ENCODE measurements at regions not wholly inside any gene's neighbourhood (a gene's known extent, or its start where the extent isn't known, plus 50 kb on each side); places are given as distances from the start of the nearest gene placed in this dataset.

DNA sequence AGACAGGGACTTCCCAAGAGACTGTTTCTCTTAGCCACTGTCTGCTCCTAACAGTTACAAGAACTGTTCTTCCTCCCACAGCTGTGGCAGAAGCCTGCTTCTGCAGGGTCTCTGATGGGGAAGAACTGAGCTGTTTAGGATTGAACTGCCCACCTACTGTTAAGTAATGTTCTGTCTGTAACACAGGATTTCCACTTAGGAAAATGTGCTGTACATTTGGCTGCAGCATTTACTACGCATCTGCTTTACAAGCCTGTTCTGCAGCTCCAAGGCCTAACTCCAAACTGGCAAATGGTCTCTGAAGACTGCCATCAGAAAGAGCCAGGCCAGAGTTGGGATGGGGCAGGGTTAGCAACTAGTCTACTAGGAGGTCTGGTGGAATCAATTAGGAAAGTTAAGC is 87.8 kb upstream of the UPP2 start:
- Histone ChIP-seq H4K20me1 (no peaks in the 10 kb centered on the region), H3K4me2 (peak overlapping the region in 10 of 11 experiments; percentile 31 to 75 (median 46); a peak in 20 of 22 replicates), H3K36me3 (no peaks in the 10 kb centered on the region), H3K9ac (peak overlapping the region in 3 of 11 experiments; percentile 0 to 13 (median 9); a peak in 3 of 22 replicates), H3K4me3 (no peak overlapping the region), H3K4me1 (peaks cover 13 to 28% (median 22%) of the 10 kb centered on the region in 10 experiments; a peak in 19 of 20 replicates), H3K9me3 (replicated peaks in 1 of 11) (peaks cover 0 to 7% (median 0%) of the 10 kb centered on the region in 11 experiments; a peak in 2 of 22 replicates), H3K27ac (no peak overlapping the region), H3K27me3 (no peaks in the 10 kb centered on the region)
- no peak for TF ChIP-seq Cebpa-rat (IDR thresholded peaks at IDR 0.05)

DNA sequence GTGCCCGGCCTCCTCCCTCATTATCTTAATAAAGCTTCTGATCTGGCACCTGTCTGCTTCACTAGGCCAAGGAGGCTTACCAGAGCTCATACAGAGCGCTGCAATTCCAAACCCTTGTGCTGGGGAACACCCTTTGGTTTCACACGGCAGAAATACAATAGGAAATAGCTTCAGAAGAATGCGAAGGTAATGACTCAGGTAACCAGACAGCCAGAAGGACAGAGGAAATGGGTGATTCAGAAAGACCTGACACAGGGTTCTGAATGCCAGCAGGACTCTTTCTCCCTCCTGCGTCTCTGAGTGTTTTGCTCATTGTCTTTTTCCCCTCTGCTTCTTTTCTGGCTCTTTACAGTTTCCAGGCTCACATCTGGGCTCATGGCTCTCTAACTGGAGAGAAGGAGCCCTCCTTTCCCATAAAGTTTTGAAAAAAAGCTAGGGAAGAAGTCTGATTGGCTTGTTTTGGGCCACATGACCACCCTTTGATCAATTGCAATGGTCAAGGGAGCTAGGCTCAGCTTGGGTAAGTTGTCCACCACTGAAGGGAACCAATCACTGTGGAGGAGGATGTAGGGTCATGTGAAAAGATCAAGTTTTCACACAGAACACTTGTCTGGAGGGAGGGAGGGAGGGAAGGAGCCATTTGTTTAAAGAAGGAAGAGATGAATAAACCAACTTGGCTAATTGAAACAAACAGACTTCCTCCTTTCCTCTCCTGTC is 90.5 kb upstream of the UPP2 start:
- no peaks in the 10 kb centered on the region for H3K36me3 ChIP-seq
- H3K4me2 ChIP-seq = peak overlapping the region in 5 of 11 experiments; percentile 22 to 47 (median 30); a peak in 8 of 22 replicates
- no peak overlapping the region for H3K27ac ChIP-seq
- H3K27me3 ChIP-seq = no peaks in the 10 kb centered on the region
- no peak for TF ChIP-seq Cebpa-rat (IDR thresholded peaks at IDR 0.05)
- H3K9ac ChIP-seq = no peak overlapping the region
- H3K4me1 ChIP-seq = peaks cover 13 to 28% (median 22%) of the 10 kb centered on the region in 10 experiments; a peak in 19 of 20 replicates
- H3K9me3 ChIP-seq (replicated peaks in 1 of 11) = peaks cover 0 to 7% (median 0%) of the 10 kb centered on the region in 11 experiments; a peak in 2 of 22 replicates
- no peaks in the 10 kb centered on the region for H4K20me1 ChIP-seq
- H3K4me3 ChIP-seq = no peak overlapping the region

DNA sequence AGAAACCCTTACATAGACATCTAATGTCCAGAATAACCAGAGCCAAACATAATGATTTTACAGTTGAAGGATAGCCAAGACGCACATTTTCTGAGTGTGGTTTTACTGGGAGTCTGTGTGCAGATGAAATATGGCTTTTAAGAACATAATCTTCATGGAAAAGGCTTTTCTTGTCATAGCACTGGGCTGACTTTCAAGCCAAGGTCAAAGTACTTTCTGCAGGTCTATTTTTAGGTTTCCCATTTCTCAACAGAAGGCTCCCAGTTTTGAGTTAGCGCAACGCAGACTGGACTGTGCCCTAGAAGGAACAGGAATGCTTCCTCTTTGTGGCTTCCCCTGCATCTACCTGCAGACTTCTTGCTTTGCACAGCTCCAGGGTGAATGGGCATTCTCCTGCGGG is 92.3 kb upstream of the UPP2 start:
- no peak for TF ChIP-seq Cebpa-rat (IDR thresholded peaks at IDR 0.05)
- no peak overlapping the region for H3K4me3 ChIP-seq
- no peak overlapping the region for H3K9ac ChIP-seq
- no peaks in the 10 kb centered on the region for H4K20me1 ChIP-seq
- peaks cover 13 to 24% (median 20%) of the 10 kb centered on the region in 10 experiments; a peak in 19 of 20 replicates for H3K4me1 ChIP-seq
- H3K4me2 ChIP-seq = peak overlapping the region in 4 of 11 experiments; percentile 20 to 41 (median 26); a peak in 5 of 22 replicates
- no peaks in the 10 kb centered on the region for H3K36me3 ChIP-seq
- no peaks in the 10 kb centered on the region for H3K9me3 ChIP-seq (replicated peaks in 1 of 11)
- no peaks in the 10 kb centered on the region for H3K27me3 ChIP-seq
- H3K27ac ChIP-seq = no peak overlapping the region

DNA sequence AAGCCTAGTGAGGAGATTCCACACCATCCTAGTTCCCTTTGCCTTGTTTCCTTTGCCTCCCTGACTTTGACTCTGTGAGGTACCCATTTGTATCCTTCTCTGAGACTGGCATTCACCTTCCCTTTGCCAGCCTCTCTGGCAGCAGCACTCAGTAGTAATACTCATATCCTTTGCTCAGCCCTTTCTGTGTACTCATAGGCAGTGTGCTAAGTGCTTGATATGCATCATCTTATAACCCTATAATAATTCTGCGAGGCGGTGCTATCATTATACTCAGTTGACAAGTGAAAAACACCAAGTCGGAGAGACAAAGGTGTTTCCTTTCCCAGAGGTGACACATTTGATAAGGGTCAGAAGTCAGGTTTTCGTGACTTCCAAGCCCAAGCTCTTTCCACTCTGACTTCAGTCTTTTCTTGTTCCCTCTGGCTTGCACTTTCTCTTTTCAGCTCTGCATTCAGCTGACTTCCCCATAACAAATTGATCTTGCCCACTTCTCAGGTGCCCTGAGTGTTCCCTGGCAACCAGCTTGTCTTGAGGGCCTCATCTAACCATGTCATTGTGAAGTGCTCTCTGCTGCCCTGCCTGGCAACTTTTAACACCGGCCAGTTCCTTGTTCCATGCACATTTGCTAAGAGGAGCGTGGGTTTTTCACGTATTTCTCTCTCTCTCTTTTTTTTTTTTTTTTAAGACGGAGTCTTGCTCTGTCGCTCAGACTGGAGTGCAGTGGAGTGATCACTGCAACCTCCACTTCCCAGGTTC is 94.5 kb upstream of the UPP2 start:
- no peak overlapping the region for H3K27ac ChIP-seq
- H3K36me3 ChIP-seq = no peaks in the 10 kb centered on the region
- peaks cover 0 to 12% (median 7%) of the 10 kb centered on the region in 10 experiments; a peak in 12 of 20 replicates for H3K4me1 ChIP-seq
- H3K9ac ChIP-seq = no peak overlapping the region
- no peaks in the 10 kb centered on the region for H3K27me3 ChIP-seq
- H3K4me2 ChIP-seq = no peak overlapping the region
- H3K9me3 ChIP-seq (replicated peaks in 1 of 11) = no peaks in the 10 kb centered on the region
- no peaks in the 10 kb centered on the region for H4K20me1 ChIP-seq
- H3K4me3 ChIP-seq = no peak overlapping the region
- no peak for TF ChIP-seq Cebpa-rat (IDR thresholded peaks at IDR 0.05)

DNA sequence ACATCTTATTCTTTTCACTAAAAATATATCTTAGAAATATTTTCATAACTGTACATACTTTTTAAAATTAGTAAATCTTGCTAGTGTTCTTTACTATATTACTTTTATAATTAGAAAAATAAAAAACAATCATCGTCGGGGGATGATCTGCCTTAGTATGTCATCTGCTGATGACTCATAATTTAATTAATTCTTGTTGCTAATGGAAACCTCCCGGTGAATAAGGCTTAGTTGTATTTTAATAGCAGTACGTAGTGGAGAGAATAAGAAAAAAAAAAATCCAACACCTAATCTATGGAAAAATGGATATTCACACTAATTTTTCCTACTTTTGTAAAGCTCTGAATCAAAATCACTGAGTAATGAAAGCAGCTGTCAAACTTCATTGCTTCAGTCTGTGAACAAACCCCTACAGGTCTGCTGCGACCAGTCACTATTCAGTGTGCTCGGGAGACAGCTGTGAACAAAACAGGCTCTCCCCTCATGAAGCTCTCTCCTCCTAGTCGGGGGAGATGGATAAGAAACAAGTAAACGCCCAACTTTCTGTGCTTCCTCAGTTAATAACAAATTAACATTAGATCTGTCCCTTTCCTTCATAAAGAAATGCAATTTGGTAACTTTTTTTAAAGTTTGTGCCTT is 97.4 kb upstream of the UPP2 start:
- no peak for TF ChIP-seq Cebpa-rat (IDR thresholded peaks at IDR 0.05)
- H3K36me3 ChIP-seq = no peaks in the 10 kb centered on the region
- H4K20me1 ChIP-seq = no peaks in the 10 kb centered on the region

DNA sequence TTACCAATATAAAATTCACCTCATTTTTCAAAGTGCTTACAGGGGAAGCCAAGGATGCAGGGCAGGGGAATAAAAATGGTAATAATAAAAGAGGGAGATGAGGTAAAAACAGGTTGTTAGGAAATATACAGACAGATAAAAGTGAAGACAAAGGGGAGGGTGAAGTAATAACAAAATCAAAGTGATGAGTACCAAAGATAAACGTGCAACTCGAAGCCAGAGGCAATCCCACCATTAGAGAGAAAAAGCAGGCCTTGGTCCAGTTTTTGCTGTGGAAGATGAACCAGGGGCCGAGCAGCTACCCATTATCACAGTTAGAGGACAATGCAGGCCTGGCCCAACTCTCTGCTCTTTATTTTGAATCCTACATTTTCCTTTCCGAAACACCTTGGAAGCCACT is 99.6 kb upstream of the UPP2 start:
- H3K27ac ChIP-seq = no peak overlapping the region
- H3K27me3 ChIP-seq = no peaks in the 10 kb centered on the region
- H3K9ac ChIP-seq = no peak overlapping the region

More for the DNA sequence above, 97.4 kb upstream of the UPP2 start:
- Histone ChIP-seq H3K27me3 (no peaks in the 10 kb centered on the region), H3K4me3 (no peak overlapping the region), H3K27ac (no peak overlapping the region), H3K9ac (no peak overlapping the region), H3K9me3 (replicated peaks in 1 of 11) (peaks cover 0 to 1% (median 0%) of the 10 kb centered on the region in 11 experiments; a peak in 1 of 22 replicates), H3K4me2 (no peak overlapping the region), H3K4me1 (peaks cover 0 to 1% (median 0%) of the 10 kb centered on the region in 10 experiments; a peak in 4 of 20 replicates)

DNA sequence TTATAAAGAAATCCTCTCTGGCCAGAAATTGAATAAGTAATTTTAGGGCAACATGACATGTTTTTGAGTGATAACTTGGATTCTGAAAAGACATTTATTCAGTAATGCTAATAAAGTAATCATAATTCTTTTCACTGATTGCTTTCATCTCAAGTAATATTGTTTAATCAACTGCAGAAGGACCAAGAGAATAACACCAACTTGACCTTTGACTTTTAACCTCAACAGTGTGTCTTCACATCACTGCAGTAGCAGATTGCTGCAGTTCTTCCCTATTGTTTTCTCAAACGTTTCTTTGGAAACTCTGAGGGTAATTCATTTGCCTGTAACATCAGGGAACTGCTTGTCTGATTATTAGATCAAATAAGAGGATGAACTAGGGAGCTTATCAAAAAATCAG is 104.9 kb upstream of the UPP2 start:
- Histone ChIP-seq H4K20me1 (no peaks in the 10 kb centered on the region), H3K4me1 (no peaks in the 10 kb centered on the region), H3K27ac (no peak overlapping the region), H3K27me3 (no peaks in the 10 kb centered on the region), H3K36me3 (no peaks in the 10 kb centered on the region), H3K9me3 (replicated peaks in 1 of 11) (peaks cover 0 to 11% (median 0%) of the 10 kb centered on the region in 11 experiments; a peak in 5 of 22 replicates), H3K4me3 (no peak overlapping the region), H3K9ac (no peak overlapping the region), H3K4me2 (no peak overlapping the region)
- TF ChIP-seq Cebpa-rat (IDR thresholded peaks at IDR 0.05) = no peak

More for the DNA sequence above, 99.6 kb upstream of the UPP2 start:
- no peaks in the 10 kb centered on the region for H4K20me1 ChIP-seq
- H3K4me3 ChIP-seq = no peak overlapping the region
- H3K4me2 ChIP-seq = no peak overlapping the region
- no peak for TF ChIP-seq Cebpa-rat (IDR thresholded peaks at IDR 0.05)
- H3K4me1 ChIP-seq = no peaks in the 10 kb centered on the region
- H3K9me3 ChIP-seq (replicated peaks in 1 of 11) = peaks cover 0 to 11% (median 0%) of the 10 kb centered on the region in 11 experiments; a peak in 5 of 22 replicates
- H3K36me3 ChIP-seq = no peaks in the 10 kb centered on the region

DNA sequence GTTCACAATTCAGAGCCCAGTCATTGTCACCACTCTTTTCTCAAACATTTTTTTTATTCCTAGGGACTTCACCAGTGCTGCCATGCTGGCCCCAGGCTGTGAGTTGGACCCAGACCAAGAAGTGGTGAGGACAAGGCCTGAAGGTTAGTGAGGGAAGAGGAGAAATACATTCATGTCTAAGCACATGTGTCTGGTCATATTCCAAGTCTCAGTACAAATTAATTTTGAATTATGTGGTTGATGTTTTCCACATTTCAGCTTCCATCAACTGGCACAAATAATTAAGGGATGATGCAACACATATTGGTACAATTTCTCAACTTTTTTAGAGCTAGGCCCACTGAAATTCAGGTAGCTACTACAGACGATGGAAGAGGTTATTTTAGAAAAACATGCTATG is 106.6 kb upstream of the UPP2 start:
- no peaks in the 10 kb centered on the region for H3K27me3 ChIP-seq
- no peak overlapping the region for H3K27ac ChIP-seq
- H3K4me3 ChIP-seq = no peak overlapping the region
- H3K36me3 ChIP-seq = no peaks in the 10 kb centered on the region
- no peaks in the 10 kb centered on the region for H3K4me1 ChIP-seq
- H4K20me1 ChIP-seq = no peaks in the 10 kb centered on the region
- no peak for TF ChIP-seq Cebpa-rat (IDR thresholded peaks at IDR 0.05)
- no peak overlapping the region for H3K4me2 ChIP-seq
- H3K9me3 ChIP-seq (replicated peaks in 1 of 11) = peaks cover 0 to 11% (median 0%) of the 10 kb centered on the region in 11 experiments; a peak in 5 of 22 replicates
- H3K9ac ChIP-seq = no peak overlapping the region

DNA sequence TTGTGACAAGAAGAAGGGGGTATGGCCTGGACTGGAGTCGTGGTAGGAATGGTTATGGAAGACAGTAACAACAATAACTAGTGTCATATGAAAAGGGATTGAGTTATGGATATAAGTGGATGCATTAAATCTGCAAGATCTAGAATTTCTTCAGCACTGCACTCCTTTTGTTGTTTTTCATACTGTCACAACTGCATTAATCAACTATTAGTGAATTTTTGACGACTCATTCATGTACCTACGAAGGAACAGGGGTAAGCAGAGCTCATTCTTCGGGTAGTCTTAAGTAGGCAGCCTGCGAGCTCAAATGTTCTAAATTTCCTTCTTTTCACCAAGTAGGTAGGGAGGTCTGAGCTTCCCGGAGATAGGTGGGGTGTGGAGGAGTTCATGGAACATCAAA is 109.7 kb upstream of the UPP2 start:
- no peak overlapping the region for H3K9ac ChIP-seq
- no peak for TF ChIP-seq Cebpa-rat (IDR thresholded peaks at IDR 0.05)
- no peaks in the 10 kb centered on the region for H4K20me1 ChIP-seq
- no peak overlapping the region for H3K4me3 ChIP-seq
- no peak overlapping the region for H3K27ac ChIP-seq
- H3K36me3 ChIP-seq = no peaks in the 10 kb centered on the region
- H3K4me2 ChIP-seq = no peak overlapping the region
- no peaks in the 10 kb centered on the region for H3K9me3 ChIP-seq (replicated peaks in 1 of 11)
- H3K4me1 ChIP-seq = no peaks in the 10 kb centered on the region
- no peaks in the 10 kb centered on the region for H3K27me3 ChIP-seq

All from BLaER1 treated with 17β-estradiol and CSF1 and Interleukin-3, amounts not matched to agents 10 nM and 100 nM (cell line).